ENCODE measurements at regions not wholly inside any gene's neighbourhood (a gene's known extent, or its start where the extent isn't known, plus 50 kb on each side); places are given as distances from the start of the nearest gene placed in this dataset.

- Histone ChIP-seq H2AFZ (ENCODE audit: control insufficient read depth, low read depth, low read length) (no peak overlapping the region), H4K20me1 (ENCODE audit: control insufficient read depth, insufficient read depth) (no peaks in the 10 kb centered on the region), H3K4me3 (no peak overlapping the region), H3K4me2 (ENCODE audit: control insufficient read depth, insufficient read depth) (no peak overlapping the region), H3K27ac (ENCODE audit: control insufficient read depth, insufficient read depth) (no peak overlapping the region), H3K4me1 (ENCODE audit: control insufficient read depth, insufficient read depth, low read length) (no peaks in the 10 kb centered on the region), H3K9ac (ENCODE audit: control insufficient read depth, insufficient read depth, low read length) (no peak overlapping the region), H3K27me3 (replicated peaks in 1 of 2; ENCODE audit: control insufficient read depth in 2 of 2, insufficient read depth in 2 of 2, low read length in 1 of 2) (no peaks in the 10 kb centered on the region), H3K9me3 (replicated peaks; ENCODE audit: control insufficient read depth, insufficient read depth, low read length) (no peaks in the 10 kb centered on the region), H3K79me2 (ENCODE audit: control insufficient read depth, insufficient read depth, low read length) (no peaks in the 10 kb centered on the region), H3K36me3 (ENCODE audit: control insufficient read depth in 2 of 2, insufficient read depth in 2 of 2, low read length in 1 of 2) (no peaks in the 10 kb centered on the region)
- POLR2A ChIA-PET: no interaction called here
- BruUV-seq (replicated peaks): no TSS peak
- RAD21 ChIA-PET (ENCODE audit: unreplicated experiment): no interaction called here
- ATAC-seq (no peak), DNase-seq (ENCODE audit: low read depth, low spot score) (no peak), FAIRE-seq (no peak)
- TF ChIP-seq ZNF217 (IDR thresholded peaks at IDR 0.05): no peak
- TF ChIP-seq FOXK2 (IDR thresholded peaks at IDR 0.05): no peak
- no peak for TF ChIP-seq MXI1 (IDR thresholded peaks at IDR 0.05; ENCODE audit: low read depth, low read length)
- TF ChIP-seq ZSCAN29 (IDR thresholded peaks at IDR 0.05): no peak
- TF ChIP-seq NFIC (IDR thresholded peaks at IDR 0.05; ENCODE audit: low read depth, low read length): no peak
- no peak for TF ChIP-seq CUX1 (IDR thresholded peaks at IDR 0.05; ENCODE audit: insufficient replicate concordance, low read depth, low read length)
- TF ChIP-seq RBBP5 (conservative IDR thresholded peaks at IDR 0.05): no peak
- TF ChIP-seq SPI1 (IDR thresholded peaks at IDR 0.05; ENCODE audit: borderline replicate concordance, insufficient read depth, low read depth, low read length): no peak
- no peak for TF ChIP-seq JUND (IDR thresholded peaks at IDR 0.05; ENCODE audit: low read depth, low read length)
- no peak for TF ChIP-seq CBX3 (IDR thresholded peaks at IDR 0.05; ENCODE audit: borderline replicate concordance, low read depth)
- TF ChIP-seq BCLAF1 (IDR thresholded peaks at IDR 0.05): no peak
- no peak for TF ChIP-seq ZBED1 (IDR thresholded peaks at IDR 0.05; ENCODE audit: borderline replicate concordance)
- TF ChIP-seq BRCA1 (IDR thresholded peaks at IDR 0.05; ENCODE audit: low read depth, low read length): no peak
- no peak for TF ChIP-seq SIN3A (IDR thresholded peaks at IDR 0.05; ENCODE audit: low read depth, low read length)
- intact Hi-C loops (cut with micrococcal nuclease; ENCODE audit: unreplicated experiment): no loop called here
- SMC1A ChIA-PET (ENCODE audit: uncharacterized antibody, unreplicated experiment): no interaction called here
- 33% methylated on average over 3 of the region's 3 CpGs for WGBS (ENCODE audit: insufficient coverage, insufficient replicate concordance, low lambda C conversion rate, missing lambda C conversion rate)
- in situ Hi-C loops (cut with MboI): no loop called here
- CTCF ChIA-PET: no interaction called here
These were observed 448.5 kb upstream of the GRAMD2B start for GRCh38 chr5:125974679-125975078.

Data from GM12878 (cell line).